Suprapubic skin (tissue), 4 donors: ENCODE measurements at regions not wholly inside any gene's neighbourhood (a gene's known extent, or its start where the extent isn't known, plus 50 kb on each side); places are given as distances from the start of the nearest gene placed in this dataset.

Experiments used
- DNase-seq, 2 donors: peaks; one replicate each; pipeline ENCODE4 v3.0.0-alpha.2; 2019; ENCODE audit warnings: low spot score in 2 of 2
- H3K27ac ChIP-seq: fragments of 200-600 bp; sonication (generic); one replicate; pipeline ENCODE4 v1.5.1; 2019
- H3K27me3 ChIP-seq: fragments of 200-600 bp; sonication (generic); one replicate; pipeline ENCODE4 v1.5.1; 2019
- H3K36me3 ChIP-seq: fragments of 200-600 bp; sonication (generic); one replicate; pipeline ENCODE4 v1.5.1; 2019
- H3K4me1 ChIP-seq: fragments of 200-600 bp; sonication (generic); one replicate; pipeline ENCODE4 v1.5.1; 2019
- H3K4me3 ChIP-seq: fragments of 200-600 bp; sonication (generic); one replicate; pipeline ENCODE4 v1.5.1; 2019; ENCODE audit warnings: mild to moderate bottlenecking
- H3K9me3 ChIP-seq: fragments of 200-600 bp; sonication (generic); one replicate; pipeline ENCODE4 v1.5.1; 2019
- CTCF ChIP-seq, 2 donors: fragments of 200-600 bp in 1 of 2; fragments of 450-650 bp in 1 of 2; sonication (generic) in 1 of 2; IDR thresholded peaks; one replicate each; pipeline ENCODE4 v1.5.1; 2016 to 2019; ENCODE audit warnings: antibody characterized with exemption in 2 of 2, mild to moderate bottlenecking in 1 of 2, moderate library complexity in 1 of 2
- EP300 ChIP-seq: sonication (generic); formaldehyde crosslinking; IDR thresholded peaks from one replicate; pipeline ENCODE4 v1.6.1; 2017; ENCODE audit warnings: antibody characterized with exemption
- POLR2A ChIP-seq, 2 donors: fragments of 450-650 bp; IDR thresholded peaks; one replicate each; pipeline ENCODE4 v1.6.1; 2017; ENCODE audit warnings: antibody characterized with exemption in 2 of 2, mild to moderate bottlenecking in 2 of 2, moderate library complexity in 2 of 2
- POLR2AphosphoS5 ChIP-seq, 3 donors: sonication (generic); formaldehyde crosslinking; IDR thresholded peaks; one replicate each; pipeline ENCODE4 v1.6.1; 2017; ENCODE audit warnings: antibody characterized with exemption in 3 of 3
- WGBS: methylation state at CpG from one replicate; pipeline ENCODE4 v1.1.5; 2018; 5-methylcytosine and 5-hydroxymethylcytosine counted together

- peaks cover 5% of the 10 kb centered on the region for H3K27me3 ChIP-seq
- H3K36me3 ChIP-seq = no peaks in the 10 kb centered on the region
- H3K4me3 ChIP-seq = no peak overlapping the region
- 67% methylated on average over 7 of the region's 7 CpGs for WGBS
- H3K4me1 ChIP-seq = no peaks in the 10 kb centered on the region
- H3K27ac ChIP-seq = no peak overlapping the region
- TF ChIP-seq CTCF (IDR thresholded peaks at IDR 0.05) (no peak), POLR2AphosphoS5 (IDR thresholded peaks at IDR 0.05) (no peak), POLR2A (IDR thresholded peaks at IDR 0.05) (no peak), EP300 (no peak)
- DNase-seq = no peak
- no peaks in the 10 kb centered on the region for H3K9me3 ChIP-seq
Measured at GRCh38 chr2:120496235-120496634, 150.3 kb downstream of the INHBB start.

- WGBS = 74% methylated on average over 5 of the region's 7 CpGs
- Histone ChIP-seq H3K27me3 (peaks cover 4% of the 10 kb centered on the region), H3K9me3 (no peaks in the 10 kb centered on the region), H3K27ac (no peak overlapping the region), H3K4me3 (no peak overlapping the region), H3K36me3 (no peaks in the 10 kb centered on the region), H3K4me1 (no peaks in the 10 kb centered on the region)
- DNase-seq = no peak
- no peak for TF ChIP-seq POLR2AphosphoS5 (IDR thresholded peaks at IDR 0.05)
- TF ChIP-seq CTCF (IDR thresholded peaks at IDR 0.05) = no peak
- no peak for TF ChIP-seq POLR2A (IDR thresholded peaks at IDR 0.05)
- TF ChIP-seq EP300 = no peak
Measured at GRCh38 chr2:120496759-120497158, 150.8 kb downstream of the INHBB start.

- TF ChIP-seq POLR2AphosphoS5 (IDR thresholded peaks at IDR 0.05) (no peak), POLR2A (IDR thresholded peaks at IDR 0.05) (no peak)
- Histone ChIP-seq H3K27me3 (peaks cover 4% of the 10 kb centered on the region), H3K9me3 (no peaks in the 10 kb centered on the region), H3K4me1 (no peaks in the 10 kb centered on the region), H3K36me3 (no peaks in the 10 kb centered on the region), H3K27ac (no peak overlapping the region), H3K4me3 (no peak overlapping the region)
- WGBS = 86% methylated on average over 7 of the region's 7 CpGs
- no peak for DNase-seq
Measured at GRCh38 chr2:120497261-120497977, 151.5 kb downstream of the INHBB start.

GRCh38 chr2:120498121-120498520, 152.2 kb downstream of the INHBB start:
- TF ChIP-seq CTCF (IDR thresholded peaks at IDR 0.05) = no peak
- TF ChIP-seq POLR2AphosphoS5 (IDR thresholded peaks at IDR 0.05) = no peak
- TF ChIP-seq POLR2A (IDR thresholded peaks at IDR 0.05) = no peak
- TF ChIP-seq EP300 = no peak
- Histone ChIP-seq H3K36me3 (no peaks in the 10 kb centered on the region), H3K4me3 (no peak overlapping the region), H3K27me3 (peaks cover 4% of the 10 kb centered on the region), H3K27ac (no peak overlapping the region), H3K9me3 (no peaks in the 10 kb centered on the region), H3K4me1 (no peaks in the 10 kb centered on the region)
- WGBS = 90% methylated on average over 3 of the region's 3 CpGs
- no peak for DNase-seq

GRCh38 chr2:120498576-120499394, 152.8 kb downstream of the INHBB start:
- no peak for TF ChIP-seq CTCF (IDR thresholded peaks at IDR 0.05)
- no peak for TF ChIP-seq EP300
- no peak for TF ChIP-seq POLR2A (IDR thresholded peaks at IDR 0.05)
- no peak for TF ChIP-seq POLR2AphosphoS5 (IDR thresholded peaks at IDR 0.05)
- Histone ChIP-seq H3K9me3 (no peaks in the 10 kb centered on the region), H3K4me1 (no peaks in the 10 kb centered on the region), H3K36me3 (no peaks in the 10 kb centered on the region), H3K27me3 (peaks cover 4% of the 10 kb centered on the region), H3K4me3 (no peak overlapping the region), H3K27ac (no peak overlapping the region)
- WGBS = 82% methylated on average over 13 of the region's 13 CpGs
- no peak for DNase-seq
